GM23338 (cell line): ENCODE measurements at regions not wholly inside any gene's neighbourhood (a gene's known extent, or its start where the extent isn't known, plus 50 kb on each side); places are given as distances from the start of the nearest gene placed in this dataset.

Source experiments
- ATAC-seq: fragments of 200-7000 bp; cut with Tn5 transposase; 3 replicates; pipeline ENCODE4 v1.9.1; 2020
- DNase-seq: peaks from one replicate; pipeline ENCODE4 v3.0.0-alpha.2; 2015; ENCODE audit warnings: low spot score
- H2AFZ ChIP-seq: fragments of 200-600 bp; sonication (generic); 2 replicates; pipeline ENCODE4 v1.8.0; 2016; ENCODE audit warnings: antibody characterized with exemption, mild to moderate bottlenecking, moderate library complexity
- H3F3A ChIP-seq: fragments of 200-600 bp; sonication (generic); replicated peaks from 2 replicates; pipeline ENCODE4 v1.8.0; 2017; ENCODE audit warnings: antibody characterized with exemption, mixed run types, low read depth
- H3K27ac ChIP-seq: fragments of 200-600 bp; sonication (generic); 2 replicates; pipeline ENCODE4 v1.6.1; 2016; ENCODE audit warnings: low read depth
- H3K27me3 ChIP-seq: fragments of 200-600 bp; sonication (generic); 2 replicates; pipeline ENCODE4 v1.8.0; 2016; ENCODE audit warnings: mild to moderate bottlenecking, mixed run types, moderate library complexity; ENCODE audit not compliant: insufficient read depth
- H3K36me3 ChIP-seq: fragments of 200-600 bp; sonication (generic); 2 replicates; pipeline ENCODE4 v1.8.0; 2016; ENCODE audit warnings: mild to moderate bottlenecking; ENCODE audit not compliant: insufficient read depth
- H3K4me1 ChIP-seq: fragments of 200-600 bp; sonication (generic); 2 replicates; pipeline ENCODE4 v1.8.0; 2016; ENCODE audit warnings: mild to moderate bottlenecking, moderate library complexity; ENCODE audit not compliant: insufficient read depth
- H3K4me2 ChIP-seq: fragments of 200-600 bp; sonication (generic); 2 replicates; pipeline ENCODE4 v1.7.1; 2017; ENCODE audit warnings: mixed run types
- H3K4me3 ChIP-seq: fragments of 200-600 bp; sonication (generic); 2 replicates; pipeline ENCODE4 v1.6.1; 2016; ENCODE audit warnings: mixed run types
- H3K79me2 ChIP-seq: fragments of 200-600 bp; sonication (generic); replicated peaks from 2 replicates; pipeline ENCODE4 v1.8.0; 2017; ENCODE audit warnings: mild to moderate bottlenecking; ENCODE audit not compliant: insufficient read depth
- H3K9me2 ChIP-seq: fragments of 200-600 bp; sonication (generic); 2 replicates; pipeline ENCODE4 v1.8.0; 2017; ENCODE audit not compliant: insufficient read depth
- H4K20me1 ChIP-seq: fragments of 200-600 bp; sonication (generic); replicated peaks from 2 replicates; pipeline ENCODE4 v1.8.0; 2017; ENCODE audit warnings: mild to moderate bottlenecking; ENCODE audit not compliant: insufficient read depth
- H3K27ac Mint-ChIP-seq: 2 replicates; pipeline ENCODE4 v1.8.0; 2020; ENCODE audit warnings: inconsistent platforms, mild to moderate bottlenecking, moderate library complexity, mixed read lengths
- H3K27me3 Mint-ChIP-seq: 3 replicates; pipeline ENCODE4 v1.8.0; 2022; ENCODE audit warnings: low read depth, mild to moderate bottlenecking, moderate library complexity, mixed read lengths, inconsistent platforms; ENCODE audit not compliant: insufficient read depth, poor library complexity
- H3K36me3 Mint-ChIP-seq: 3 replicates; pipeline ENCODE4 v1.8.0; 2021; ENCODE audit warnings: low read depth, mild to moderate bottlenecking, inconsistent platforms, moderate library complexity, mixed read lengths
- H3K4me1 Mint-ChIP-seq: 3 replicates; pipeline ENCODE4 v1.8.0; 2020; ENCODE audit warnings: mild to moderate bottlenecking, inconsistent platforms, mixed read lengths
- H3K4me3 Mint-ChIP-seq: 3 replicates; pipeline ENCODE4 v1.8.0; 2021; ENCODE audit warnings: moderate library complexity, mild to moderate bottlenecking, inconsistent platforms, mixed read lengths
- H3K9me3 Mint-ChIP-seq: 3 replicates; pipeline ENCODE4 v1.8.0; 2020; ENCODE audit warnings: moderate library complexity, mild to moderate bottlenecking, inconsistent platforms, mixed read lengths
- EZH2 ChIP-seq: fragments of 200-600 bp; sonication (generic); IDR thresholded peaks from one replicate; pipeline ENCODE4 v1.8.0; 2017; ENCODE audit warnings: antibody characterized with exemption, mild to moderate bottlenecking, low read depth; ENCODE audit not compliant: unreplicated experiment
- EZH2phosphoT487 ChIP-seq: fragments of 200-600 bp; sonication (generic); IDR thresholded peaks from one replicate; pipeline ENCODE4 v1.8.1; 2018; ENCODE audit warnings: antibody characterized with exemption; ENCODE audit not compliant: unreplicated experiment
- JUNB ChIP-seq: IDR thresholded peaks from one replicate; pipeline ENCODE4 v1.6.1; 2016; ENCODE audit warnings: antibody characterized with exemption; ENCODE audit not compliant: unreplicated experiment
- NANOG ChIP-seq: IDR thresholded peaks from 2 replicates; pipeline ENCODE4 v1.6.1; 2016; ENCODE audit warnings: antibody characterized with exemption, borderline replicate concordance
- POLR2AphosphoS5 ChIP-seq: IDR thresholded peaks from 2 replicates; pipeline ENCODE4 v1.6.1; 2016; ENCODE audit warnings: antibody characterized with exemption, low read depth
- STAT1 ChIP-seq: IDR thresholded peaks from one replicate; pipeline ENCODE4 v1.6.1; 2016; ENCODE audit warnings: antibody characterized with exemption; ENCODE audit not compliant: unreplicated experiment
- ZNF114 ChIP-seq: fragments of 250-450 bp; sonication (Bioruptor Pico); IDR thresholded peaks from 2 replicates; pipeline ENCODE4 v1.5.0; 2020; ENCODE audit warnings: mild to moderate bottlenecking, moderate library complexity
- ZNF331 ChIP-seq: fragments of 250-450 bp; sonication (Bioruptor Pico); IDR thresholded peaks from 2 replicates; pipeline ENCODE4 v1.5.0; 2020; ENCODE audit warnings: low read depth, mild to moderate bottlenecking, moderate library complexity
- ZNF462 ChIP-seq: fragments of 250-450 bp; sonication (Bioruptor Pico); IDR thresholded peaks from 2 replicates; pipeline ENCODE4 v1.5.0; 2020; ENCODE audit warnings: mild to moderate bottlenecking, moderate library complexity

GRCh38 chr22:44583061-44583760, 85.2 kb upstream of the RTL6 start:
- Histone ChIP-seq H3F3A (no peaks in the 10 kb centered on the region), H3K4me3 (no peak overlapping the region), H3K27me3 (no peaks in the 10 kb centered on the region), H3K4me2 (no peak overlapping the region), H3K27ac (no peak overlapping the region), H2AFZ (no peak overlapping the region), H3K79me2 (no peaks in the 10 kb centered on the region), H3K9me2 (no peaks in the 10 kb centered on the region), H3K36me3 (no peaks in the 10 kb centered on the region), H4K20me1 (no peaks in the 10 kb centered on the region), H3K4me1 (no peaks in the 10 kb centered on the region)
- H3K4me3 Mint-ChIP-seq = no peak overlapping the region
- peaks cover 9% of the 10 kb centered on the region for H3K27me3 Mint-ChIP-seq
- TF ChIP-seq EZH2phosphoT487 (no peak), NANOG (no peak), ZNF331 (CRISPR knock-in tag) (no peak), EZH2 (no peak), ZNF462 (CRISPR knock-in tag) (no peak), JUNB (no peak), POLR2AphosphoS5 (no peak), STAT1 (no peak), ZNF114 (no peak)
- no peaks in the 10 kb centered on the region for H3K36me3 Mint-ChIP-seq
- ATAC-seq (no peak), DNase-seq (no peak)
- H3K4me1 Mint-ChIP-seq = no peaks in the 10 kb centered on the region
- H3K9me3 Mint-ChIP-seq = no peaks in the 10 kb centered on the region
- H3K27ac Mint-ChIP-seq = no peak overlapping the region
